Ishikawa (cell line): ENCODE measurements at regions not wholly inside any gene's neighbourhood (a gene's known extent, or its start where the extent isn't known, plus 50 kb on each side); places are given as distances from the start of the nearest gene placed in this dataset.

ENCODE experiments used
- CEBPB ChIP-seq: IDR thresholded peaks from 2 replicates; pipeline ENCODE4 v1.6.1; 2012
- CREB1 ChIP-seq: IDR thresholded peaks from 2 replicates; pipeline ENCODE4 v1.6.1; 2012; ENCODE audit warnings: low read depth
- EP300 ChIP-seq: IDR thresholded peaks from 2 replicates; pipeline ENCODE4 v1.6.1; 2012; ENCODE audit warnings: borderline replicate concordance
- TAF1 ChIP-seq: IDR thresholded peaks from 2 replicates; pipeline ENCODE4 v1.6.1; 2012; ENCODE audit warnings: low read depth, mild to moderate bottlenecking
- TEAD4 ChIP-seq: IDR thresholded peaks from 2 replicates; pipeline ENCODE4 v1.6.1; 2012
- ZBTB7A ChIP-seq: IDR thresholded peaks from 2 replicates; pipeline ENCODE4 v1.6.1; 2012; ENCODE audit warnings: low read depth
- TF ChIP-seq, protein P1 (sequence below): IDR thresholded peaks from 2 replicates; pipeline ENCODE4 v1.6.1; 2012
- TF ChIP-seq, protein P2 (sequence below): IDR thresholded peaks from 2 replicates; pipeline ENCODE4 v1.6.1; 2012; ENCODE audit warnings: low read depth, mild to moderate bottlenecking

DNA sequence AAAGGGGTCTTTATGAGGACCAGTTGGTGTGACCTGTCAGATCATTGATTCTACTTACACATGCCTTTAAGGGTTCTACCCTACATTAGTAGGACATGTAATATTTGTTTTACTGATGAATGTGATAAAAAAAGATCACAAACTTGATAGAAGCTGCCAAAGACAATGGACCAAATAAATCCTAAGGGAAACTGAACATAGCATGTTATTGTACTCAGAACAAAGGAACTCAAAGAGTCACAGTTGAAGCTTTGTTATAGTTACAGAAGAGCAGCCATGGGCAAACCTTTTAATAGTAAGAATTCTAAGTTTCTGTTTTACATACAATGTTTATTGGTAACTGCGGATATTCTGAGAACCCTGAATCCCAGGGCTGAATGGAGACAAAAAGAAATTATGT lies 780.1 kb downstream of the SLITRK6 start:
- TF ChIP-seq TAF1 (no peak), EP300 (no peak), TEAD4 (no peak), CREB1 (no peak), CEBPB (no peak), ZBTB7A (no peak)
- TF ChIP-seq, protein P1, sequence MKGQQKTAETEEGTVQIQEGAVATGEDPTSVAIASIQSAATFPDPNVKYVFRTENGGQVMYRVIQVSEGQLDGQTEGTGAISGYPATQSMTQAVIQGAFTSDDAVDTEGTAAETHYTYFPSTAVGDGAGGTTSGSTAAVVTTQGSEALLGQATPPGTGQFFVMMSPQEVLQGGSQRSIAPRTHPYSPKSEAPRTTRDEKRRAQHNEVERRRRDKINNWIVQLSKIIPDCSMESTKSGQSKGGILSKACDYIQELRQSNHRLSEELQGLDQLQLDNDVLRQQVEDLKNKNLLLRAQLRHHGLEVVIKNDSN = no peak
- TF ChIP-seq, protein P2, sequence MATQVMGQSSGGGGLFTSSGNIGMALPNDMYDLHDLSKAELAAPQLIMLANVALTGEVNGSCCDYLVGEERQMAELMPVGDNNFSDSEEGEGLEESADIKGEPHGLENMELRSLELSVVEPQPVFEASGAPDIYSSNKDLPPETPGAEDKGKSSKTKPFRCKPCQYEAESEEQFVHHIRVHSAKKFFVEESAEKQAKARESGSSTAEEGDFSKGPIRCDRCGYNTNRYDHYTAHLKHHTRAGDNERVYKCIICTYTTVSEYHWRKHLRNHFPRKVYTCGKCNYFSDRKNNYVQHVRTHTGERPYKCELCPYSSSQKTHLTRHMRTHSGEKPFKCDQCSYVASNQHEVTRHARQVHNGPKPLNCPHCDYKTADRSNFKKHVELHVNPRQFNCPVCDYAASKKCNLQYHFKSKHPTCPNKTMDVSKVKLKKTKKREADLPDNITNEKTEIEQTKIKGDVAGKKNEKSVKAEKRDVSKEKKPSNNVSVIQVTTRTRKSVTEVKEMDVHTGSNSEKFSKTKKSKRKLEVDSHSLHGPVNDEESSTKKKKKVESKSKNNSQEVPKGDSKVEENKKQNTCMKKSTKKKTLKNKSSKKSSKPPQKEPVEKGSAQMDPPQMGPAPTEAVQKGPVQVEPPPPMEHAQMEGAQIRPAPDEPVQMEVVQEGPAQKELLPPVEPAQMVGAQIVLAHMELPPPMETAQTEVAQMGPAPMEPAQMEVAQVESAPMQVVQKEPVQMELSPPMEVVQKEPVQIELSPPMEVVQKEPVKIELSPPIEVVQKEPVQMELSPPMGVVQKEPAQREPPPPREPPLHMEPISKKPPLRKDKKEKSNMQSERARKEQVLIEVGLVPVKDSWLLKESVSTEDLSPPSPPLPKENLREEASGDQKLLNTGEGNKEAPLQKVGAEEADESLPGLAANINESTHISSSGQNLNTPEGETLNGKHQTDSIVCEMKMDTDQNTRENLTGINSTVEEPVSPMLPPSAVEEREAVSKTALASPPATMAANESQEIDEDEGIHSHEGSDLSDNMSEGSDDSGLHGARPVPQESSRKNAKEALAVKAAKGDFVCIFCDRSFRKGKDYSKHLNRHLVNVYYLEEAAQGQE = no peak
